Right cardiac atrium (tissue), 5 donors: ENCODE measurements at regions not wholly inside any gene's neighbourhood (a gene's known extent, or its start where the extent isn't known, plus 50 kb on each side); places are given as distances from the start of the nearest gene placed in this dataset.
"Not testable (repeated sequence)": the region's sequence is repeated elsewhere in the genome, so short reads cannot be mapped to it uniquely, and the experiment has no call there.

Experiments used
- ATAC-seq, 2 donors: fragments of 200-7000 bp; cut with Tn5 transposase; one replicate each; pipeline versions ENCODE4 v1.8.0 to v1.9.1; 2020; ENCODE audit warnings: moderate library complexity in 2 of 2, mild to moderate bottlenecking in 1 of 2
- DNase-seq, 3 donors: peaks; one replicate each; pipeline ENCODE4 v3.0.0-alpha.2; 2020
- H3K27ac ChIP-seq: one replicate; pipeline ENCODE4 v1.5.1; 2013; ENCODE audit warnings: mild to moderate bottlenecking, low read length, control low read depth, moderate library complexity
- H3K27me3 ChIP-seq: one replicate; pipeline ENCODE4 v1.6.1; 2013; ENCODE audit not compliant: control insufficient read depth, insufficient read depth
- H3K4me1 ChIP-seq: one replicate; pipeline ENCODE4 v1.6.1; 2013; ENCODE audit warnings: low read length; ENCODE audit not compliant: control insufficient read depth, insufficient read depth
- H3K4me3 ChIP-seq: one replicate; pipeline ENCODE4 v1.5.1; 2013; ENCODE audit warnings: low read length, control low read depth
- H3K9me3 ChIP-seq: one replicate; pipeline ENCODE4 v1.6.1; 2013; ENCODE audit warnings: low read length; ENCODE audit not compliant: control insufficient read depth
- WGBS: extraction: QIAGEN DNeasy Blood & Tissue Kit; methylation state at CpG from one replicate; pipeline ENCODE4 v1.1.7; 2013; 5-methylcytosine and 5-hydroxymethylcytosine counted together
- intact Hi-C, 4 donors: fragments of 100-400 bp; cut with DNase I; formaldehyde crosslinking; loops; one replicate each; pipeline versions ENCODE4 v1.11.0 to v1.14.0; 2022 to 2023
- donor health status: healthy with polysubstance abuse.
- donor health status: DM: no; HTN: yes; CAD: no.
- donor health status: DM: no; HTN: no; CAD: no.
- donor health status: DM: no; HTN: yes; CAD: no; lungs with severe emphysema.
- donor health status: DM: yes; HTN: yes; CAD: no.

- intact Hi-C loops, ATAC-seq, DNase-seq, H3K9me3 ChIP-seq, H3K4me1 ChIP-seq, H3K4me3 ChIP-seq, H3K27ac ChIP-seq, H3K27me3 ChIP-seq: not testable (repeated sequence)
- 83% methylated on average over 1 of the region's 2 CpGs for WGBS
Measured at GRCh38 chr1:146537775-146538373, 309.1 kb upstream of the NOTCH2NLA start.

- DNase-seq, H3K27me3 ChIP-seq, H3K4me3 ChIP-seq, H3K4me1 ChIP-seq, intact Hi-C loops, H3K9me3 ChIP-seq, ATAC-seq, H3K27ac ChIP-seq: not testable (repeated sequence)
- no CpG with 5 or more reads among the region's 1 CpG for WGBS
Measured at GRCh38 chr1:146536028-146536427, 307.2 kb upstream of the NOTCH2NLA start.

GRCh38 chr1:146535575-146535974 lies 306.8 kb upstream of the NOTCH2NLA start:
- DNase-seq, intact Hi-C loops, H3K27ac ChIP-seq, H3K27me3 ChIP-seq, H3K4me1 ChIP-seq, H3K4me3 ChIP-seq, H3K9me3 ChIP-seq: not testable (repeated sequence)
- peak in 1 of 2 donors; percentile 48 for ATAC-seq
- no CpG with 5 or more reads among the region's 3 CpGs for WGBS

GRCh38 chr1:146530958-146531357 lies 302.1 kb upstream of the NOTCH2NLA start:
- WGBS, result no CpG with 5 or more reads among the region's 6 CpGs
- H3K4me1 ChIP-seq, intact Hi-C loops, H3K27me3 ChIP-seq, H3K4me3 ChIP-seq, H3K9me3 ChIP-seq, DNase-seq, ATAC-seq, H3K27ac ChIP-seq: not testable (repeated sequence)

- H3K27ac ChIP-seq, H3K4me3 ChIP-seq, DNase-seq, H3K9me3 ChIP-seq, intact Hi-C loops, H3K27me3 ChIP-seq, H3K4me1 ChIP-seq: not testable (repeated sequence)
- WGBS, result no CpG with 5 or more reads among the region's 4 CpGs
- ATAC-seq, result peak in 1 of 2 donors; percentile 23
Measured at GRCh38 chr1:146522812-146523211, 294.0 kb upstream of the NOTCH2NLA start.

GRCh38 chr1:146522345-146522744 lies 293.5 kb upstream of the NOTCH2NLA start:
- H3K9me3 ChIP-seq, H3K27me3 ChIP-seq, H3K4me1 ChIP-seq, H3K27ac ChIP-seq, intact Hi-C loops, H3K4me3 ChIP-seq, DNase-seq: not testable (repeated sequence)
- no CpG with 5 or more reads among the region's 6 CpGs for WGBS
- ATAC-seq, result peak; percentile 53 to 66

- H3K4me3 ChIP-seq, intact Hi-C loops, H3K4me1 ChIP-seq, H3K27me3 ChIP-seq, H3K27ac ChIP-seq, DNase-seq, H3K9me3 ChIP-seq: not testable (repeated sequence)
- peak in 1 of 2 donors; percentile 59 for ATAC-seq
- no CpG with 5 or more reads among the region's 2 CpGs for WGBS
Measured at GRCh38 chr1:146521804-146522203, 293.0 kb upstream of the NOTCH2NLA start.

GRCh38 chr1:146513754-146514153 lies 284.9 kb upstream of the NOTCH2NLA start:
- peak; percentile 61 to 71 for ATAC-seq
- H3K9me3 ChIP-seq, H3K4me1 ChIP-seq, DNase-seq, H3K27me3 ChIP-seq, H3K27ac ChIP-seq, intact Hi-C loops, H3K4me3 ChIP-seq: not testable (repeated sequence)
- no CpG with 5 or more reads among the region's 4 CpGs for WGBS

GRCh38 chr1:146511047-146511777 lies 282.4 kb upstream of the NOTCH2NLA start:
- 96% methylated on average over 2 of the region's 7 CpGs for WGBS
- intact Hi-C loops, ATAC-seq, H3K9me3 ChIP-seq, H3K4me1 ChIP-seq, DNase-seq, H3K27ac ChIP-seq, H3K4me3 ChIP-seq, H3K27me3 ChIP-seq: not testable (repeated sequence)

- H3K4me1 ChIP-seq, H3K4me3 ChIP-seq, H3K9me3 ChIP-seq, H3K27ac ChIP-seq, H3K27me3 ChIP-seq, DNase-seq, ATAC-seq, intact Hi-C loops: not testable (repeated sequence)
- no CpG with 5 or more reads among the region's 4 CpGs for WGBS
Measured at GRCh38 chr1:146510248-146510983, 281.6 kb upstream of the NOTCH2NLA start.

GRCh38 chr1:146504121-146504520 lies 275.3 kb upstream of the NOTCH2NLA start:
- H3K4me1 ChIP-seq, intact Hi-C loops, H3K4me3 ChIP-seq, DNase-seq, H3K27ac ChIP-seq, ATAC-seq, H3K27me3 ChIP-seq, H3K9me3 ChIP-seq: not testable (repeated sequence)
- WGBS, result 78% methylated on average over 4 of the region's 4 CpGs
